ENCODE measurements at regions not wholly inside any gene's neighbourhood (a gene's known extent, or its start where the extent isn't known, plus 50 kb on each side); places are given as distances from the start of the nearest gene placed in this dataset.

GRCh38 chr7:111662386-111662785 lies 100.1 kb upstream of the IMMP2L start:
- DNase-seq (ENCODE audit: low read depth, low spot score) (no peak), ATAC-seq (no peak)
- no peak overlapping the region for H2AFZ ChIP-seq (ENCODE audit: low read depth, low read length, poor library complexity, severe bottlenecking)
- no peaks in the 10 kb centered on the region for H3K79me2 ChIP-seq (ENCODE audit: insufficient read depth, low read length)
- no peak overlapping the region for H3K9ac ChIP-seq (ENCODE audit: low read length)
- H3K4me2 ChIP-seq (ENCODE audit: low read length), result no peak overlapping the region
- H3K9me2 ChIP-seq (ENCODE audit: insufficient read depth), result no peaks in the 10 kb centered on the region
- no peak for TF ChIP-seq TCF7L2 (IDR thresholded peaks at IDR 0.05; ENCODE audit: borderline replicate concordance, extremely low read depth, insufficient read depth, insufficient read length)
- no peak for TF ChIP-seq JUND (IDR thresholded peaks at IDR 0.05)
- TF ChIP-seq, protein P1, sequence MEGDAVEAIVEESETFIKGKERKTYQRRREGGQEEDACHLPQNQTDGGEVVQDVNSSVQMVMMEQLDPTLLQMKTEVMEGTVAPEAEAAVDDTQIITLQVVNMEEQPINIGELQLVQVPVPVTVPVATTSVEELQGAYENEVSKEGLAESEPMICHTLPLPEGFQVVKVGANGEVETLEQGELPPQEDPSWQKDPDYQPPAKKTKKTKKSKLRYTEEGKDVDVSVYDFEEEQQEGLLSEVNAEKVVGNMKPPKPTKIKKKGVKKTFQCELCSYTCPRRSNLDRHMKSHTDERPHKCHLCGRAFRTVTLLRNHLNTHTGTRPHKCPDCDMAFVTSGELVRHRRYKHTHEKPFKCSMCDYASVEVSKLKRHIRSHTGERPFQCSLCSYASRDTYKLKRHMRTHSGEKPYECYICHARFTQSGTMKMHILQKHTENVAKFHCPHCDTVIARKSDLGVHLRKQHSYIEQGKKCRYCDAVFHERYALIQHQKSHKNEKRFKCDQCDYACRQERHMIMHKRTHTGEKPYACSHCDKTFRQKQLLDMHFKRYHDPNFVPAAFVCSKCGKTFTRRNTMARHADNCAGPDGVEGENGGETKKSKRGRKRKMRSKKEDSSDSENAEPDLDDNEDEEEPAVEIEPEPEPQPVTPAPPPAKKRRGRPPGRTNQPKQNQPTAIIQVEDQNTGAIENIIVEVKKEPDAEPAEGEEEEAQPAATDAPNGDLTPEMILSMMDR (IDR thresholded peaks at IDR 0.05 in 2 of 3, conservative IDR thresholded peaks at IDR 0.05 in 1 of 3; ENCODE audit: borderline replicate concordance in 1 of 3, insufficient read depth in 1 of 3, low read depth in 2 of 3, low read length in 2 of 3), result no peak
- TF ChIP-seq, protein P2, sequence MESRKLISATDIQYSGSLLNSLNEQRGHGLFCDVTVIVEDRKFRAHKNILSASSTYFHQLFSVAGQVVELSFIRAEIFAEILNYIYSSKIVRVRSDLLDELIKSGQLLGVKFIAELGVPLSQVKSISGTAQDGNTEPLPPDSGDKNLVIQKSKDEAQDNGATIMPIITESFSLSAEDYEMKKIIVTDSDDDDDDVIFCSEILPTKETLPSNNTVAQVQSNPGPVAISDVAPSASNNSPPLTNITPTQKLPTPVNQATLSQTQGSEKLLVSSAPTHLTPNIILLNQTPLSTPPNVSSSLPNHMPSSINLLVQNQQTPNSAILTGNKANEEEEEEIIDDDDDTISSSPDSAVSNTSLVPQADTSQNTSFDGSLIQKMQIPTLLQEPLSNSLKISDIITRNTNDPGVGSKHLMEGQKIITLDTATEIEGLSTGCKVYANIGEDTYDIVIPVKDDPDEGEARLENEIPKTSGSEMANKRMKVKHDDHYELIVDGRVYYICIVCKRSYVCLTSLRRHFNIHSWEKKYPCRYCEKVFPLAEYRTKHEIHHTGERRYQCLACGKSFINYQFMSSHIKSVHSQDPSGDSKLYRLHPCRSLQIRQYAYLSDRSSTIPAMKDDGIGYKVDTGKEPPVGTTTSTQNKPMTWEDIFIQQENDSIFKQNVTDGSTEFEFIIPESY (IDR thresholded peaks at IDR 0.05; ENCODE audit: extremely low read depth, insufficient replicate concordance, low read length), result no peak
- no peak for TF ChIP-seq FOSL1 (IDR thresholded peaks at IDR 0.05; ENCODE audit: low read depth)
- TF ChIP-seq SRF (IDR thresholded peaks at IDR 0.05; ENCODE audit: low read depth), result no peak
- TF ChIP-seq CEBPB (IDR thresholded peaks at IDR 0.05; ENCODE audit: low read depth), result no peak
- no TSS peak for BruUV-seq (replicated peaks)
- H3K4me1 ChIP-seq (ENCODE audit: control insufficient read depth in 1 of 2, insufficient read depth in 2 of 2, low read length in 2 of 2), result no peaks in the 10 kb centered on the region
- no peaks in the 10 kb centered on the region for H3K27me3 ChIP-seq (ENCODE audit: insufficient read depth, low read length)
- H3K9me3 ChIP-seq (ENCODE audit: control insufficient read depth in 1 of 2, insufficient read depth in 1 of 2, low read depth in 1 of 2, low read length in 2 of 2), result no peaks in the 10 kb centered on the region
- RAD21 ChIA-PET (ENCODE audit: low non-redundant PET in 1 of 2, low total read pairs in 2 of 2, uncharacterized antibody in 2 of 2, unreplicated experiment in 2 of 2), result no interaction called here
- H4K20me1 ChIP-seq (ENCODE audit: insufficient read depth), result no peaks in the 10 kb centered on the region
- POLR2A ChIA-PET, result no interaction called here
- intact Hi-C loops (cut with micrococcal nuclease), result no loop called here
- H3K36me3 ChIP-seq (ENCODE audit: control insufficient read depth in 1 of 2, insufficient read depth in 2 of 2, low read length in 2 of 2), result no peaks in the 10 kb centered on the region
- H3K27ac ChIP-seq (ENCODE audit: low read depth, low read length), result no peak overlapping the region
- CTCF ChIA-PET, result no interaction called here
- H3K4me3 ChIP-seq (replicated peaks in 1 of 2; ENCODE audit: low read depth in 1 of 2, low read length in 2 of 2), result no peak overlapping the region
